ENCODE measurements at regions not wholly inside any gene's neighbourhood (a gene's known extent, or its start where the extent isn't known, plus 50 kb on each side); places are given as distances from the start of the nearest gene placed in this dataset.

DNA sequence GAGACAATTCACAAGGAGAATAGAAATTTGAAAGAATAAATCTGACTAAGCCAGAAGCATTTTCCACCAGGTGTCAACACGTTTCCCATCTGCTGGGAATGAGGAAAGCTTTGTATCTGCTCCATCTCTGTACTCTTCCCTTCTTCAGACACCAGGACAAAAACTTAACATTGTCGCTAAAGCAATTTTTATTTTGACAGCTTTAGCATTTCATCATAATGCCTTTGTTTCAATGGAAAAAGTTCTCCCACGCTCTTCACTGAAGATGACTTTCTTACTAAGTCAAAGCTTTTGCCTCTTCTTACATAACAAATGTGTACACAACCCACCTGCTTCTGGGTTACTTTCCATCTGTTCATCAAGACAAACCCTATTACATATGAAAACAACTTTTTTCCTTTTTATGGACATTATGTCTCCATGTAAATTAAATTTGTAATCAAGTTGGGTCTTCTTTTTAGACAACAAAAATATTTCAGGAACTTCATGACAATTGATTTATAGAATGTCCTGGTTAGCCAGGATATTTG, 141.7 kb upstream of the GUCY1A1 start:
- H4K20me1 ChIP-seq (replicated peaks in 1 of 2; ENCODE audit: control insufficient read depth in 1 of 2, insufficient read depth in 2 of 2, low read length in 2 of 2): no peaks in the 10 kb centered on the region
- H3K18ac ChIP-seq (ENCODE audit: extremely low read depth, low read length): no peak overlapping the region
- DNase-seq (ENCODE audit: low read depth in 1 of 2, low spot score in 2 of 2): no peak
- no peak overlapping the region for H3K14ac ChIP-seq (ENCODE audit: insufficient read length)
- no peak overlapping the region for H2AFZ ChIP-seq (ENCODE audit: low read length)
- H3K4ac ChIP-seq (replicated peaks; ENCODE audit: insufficient read length, low read depth, low read length): no peak overlapping the region
- H3K27me3 ChIP-seq (replicated peaks in 1 of 4; ENCODE audit: control insufficient read depth in 3 of 4, extremely low read depth in 1 of 4, insufficient read depth in 3 of 4, low read length in 3 of 4): no peaks in the 10 kb centered on the region
- no peak overlapping the region for H3K56ac ChIP-seq (replicated peaks; ENCODE audit: insufficient read length, low read depth, low read length)
- no peak overlapping the region for H2AK5ac ChIP-seq (ENCODE audit: low read depth, low read length)
- no peak overlapping the region for H3K4me2 ChIP-seq (ENCODE audit: insufficient read depth in 1 of 2, low read depth in 2 of 2, low read length in 2 of 2)
- 93% methylated on average over 3 of the region's 3 CpGs; no CpG with 5 or more reads in 1 of the 2 experiments for WGBS, 2 experiments (ENCODE audit: extremely low coverage in 1 of 2, insufficient coverage in 1 of 2, insufficient read length in 1 of 2, insufficient replicate concordance in 2 of 2, low coverage in 1 of 2, low lambda C conversion rate in 2 of 2, missing lambda C conversion rate in 1 of 2)
- no peaks in the 10 kb centered on the region for H3K4me1 ChIP-seq (replicated peaks in 1 of 4; ENCODE audit: control insufficient read depth in 3 of 4, insufficient read depth in 4 of 4, low read length in 3 of 4)
- H2BK15ac ChIP-seq (ENCODE audit: low read length): no peak overlapping the region
- H2BK5ac ChIP-seq (ENCODE audit: low read depth, low read length): no peak overlapping the region
- CTCF ChIA-PET (ENCODE audit: partially characterized antibody): no interaction called here
- POLR2A ChIA-PET (ENCODE audit: partially characterized antibody): no interaction called here
- TF ChIP-seq, protein P1, sequence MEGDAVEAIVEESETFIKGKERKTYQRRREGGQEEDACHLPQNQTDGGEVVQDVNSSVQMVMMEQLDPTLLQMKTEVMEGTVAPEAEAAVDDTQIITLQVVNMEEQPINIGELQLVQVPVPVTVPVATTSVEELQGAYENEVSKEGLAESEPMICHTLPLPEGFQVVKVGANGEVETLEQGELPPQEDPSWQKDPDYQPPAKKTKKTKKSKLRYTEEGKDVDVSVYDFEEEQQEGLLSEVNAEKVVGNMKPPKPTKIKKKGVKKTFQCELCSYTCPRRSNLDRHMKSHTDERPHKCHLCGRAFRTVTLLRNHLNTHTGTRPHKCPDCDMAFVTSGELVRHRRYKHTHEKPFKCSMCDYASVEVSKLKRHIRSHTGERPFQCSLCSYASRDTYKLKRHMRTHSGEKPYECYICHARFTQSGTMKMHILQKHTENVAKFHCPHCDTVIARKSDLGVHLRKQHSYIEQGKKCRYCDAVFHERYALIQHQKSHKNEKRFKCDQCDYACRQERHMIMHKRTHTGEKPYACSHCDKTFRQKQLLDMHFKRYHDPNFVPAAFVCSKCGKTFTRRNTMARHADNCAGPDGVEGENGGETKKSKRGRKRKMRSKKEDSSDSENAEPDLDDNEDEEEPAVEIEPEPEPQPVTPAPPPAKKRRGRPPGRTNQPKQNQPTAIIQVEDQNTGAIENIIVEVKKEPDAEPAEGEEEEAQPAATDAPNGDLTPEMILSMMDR (IDR thresholded peaks at IDR 0.05; ENCODE audit: control extremely low read depth in 1 of 3, insufficient read depth in 1 of 3, low read depth in 1 of 3, low read length in 3 of 3): no peak
- TF ChIP-seq EGR1 (IDR thresholded peaks at IDR 0.05; ENCODE audit: borderline replicate concordance, low read depth, low read length): no peak
- no peak overlapping the region for H3K4me3 ChIP-seq (ENCODE audit: extremely low read depth in 1 of 4, insufficient read depth in 2 of 4, low read depth in 3 of 4, low read length in 4 of 4)
- no peak overlapping the region for H4K5ac ChIP-seq (ENCODE audit: insufficient read length, low read depth, low read length)
- H2BK20ac ChIP-seq (ENCODE audit: low read length): no peak overlapping the region
- no peak overlapping the region for H2BK12ac ChIP-seq (ENCODE audit: low read depth, low read length)
- H3K23me2 ChIP-seq (ENCODE audit: low read depth, low read length): no peaks in the 10 kb centered on the region
- H3K9me3 ChIP-seq (ENCODE audit: insufficient read depth in 2 of 2, low read depth in 1 of 2, low read length in 1 of 2): peaks cover 8 to 12% of the 10 kb centered on the region in 2 experiments; a peak in 2 of 4 replicates
- H3K9ac ChIP-seq (replicated peaks in 1 of 4; ENCODE audit: extremely low read depth in 1 of 4, low read depth in 3 of 4, low read length in 3 of 4): no peak overlapping the region
- no peak overlapping the region for H4K91ac ChIP-seq (replicated peaks; ENCODE audit: insufficient read length, low read length)
- no peaks in the 10 kb centered on the region for H3K79me1 ChIP-seq (ENCODE audit: low read depth, low read length)
- no peak overlapping the region for H3K27ac ChIP-seq (ENCODE audit: low read depth, low read length)
- H3K79me2 ChIP-seq (ENCODE audit: control insufficient read depth in 1 of 2, insufficient read depth in 2 of 2, low read length in 2 of 2): no peaks in the 10 kb centered on the region
- H4K8ac ChIP-seq (ENCODE audit: extremely low read depth, insufficient read depth, low read length): no peak overlapping the region
- H3K23ac ChIP-seq (ENCODE audit: insufficient read length): no peak overlapping the region
- no peak overlapping the region for H2BK120ac ChIP-seq (replicated peaks; ENCODE audit: low read depth, low read length)
- H3K36me3 ChIP-seq (ENCODE audit: control insufficient read depth in 2 of 4, insufficient read depth in 4 of 4, low read length in 3 of 4): no peaks in the 10 kb centered on the region
- no peak for FAIRE-seq

Data from H1 (cell line).